ENCODE measurements at regions not wholly inside any gene's neighbourhood (a gene's known extent, or its start where the extent isn't known, plus 50 kb on each side); places are given as distances from the start of the nearest gene placed in this dataset.
"Not testable (repeated sequence)": the region's sequence is repeated elsewhere in the genome, so short reads cannot be mapped to it uniquely, and the experiment has no call there.

DNA sequence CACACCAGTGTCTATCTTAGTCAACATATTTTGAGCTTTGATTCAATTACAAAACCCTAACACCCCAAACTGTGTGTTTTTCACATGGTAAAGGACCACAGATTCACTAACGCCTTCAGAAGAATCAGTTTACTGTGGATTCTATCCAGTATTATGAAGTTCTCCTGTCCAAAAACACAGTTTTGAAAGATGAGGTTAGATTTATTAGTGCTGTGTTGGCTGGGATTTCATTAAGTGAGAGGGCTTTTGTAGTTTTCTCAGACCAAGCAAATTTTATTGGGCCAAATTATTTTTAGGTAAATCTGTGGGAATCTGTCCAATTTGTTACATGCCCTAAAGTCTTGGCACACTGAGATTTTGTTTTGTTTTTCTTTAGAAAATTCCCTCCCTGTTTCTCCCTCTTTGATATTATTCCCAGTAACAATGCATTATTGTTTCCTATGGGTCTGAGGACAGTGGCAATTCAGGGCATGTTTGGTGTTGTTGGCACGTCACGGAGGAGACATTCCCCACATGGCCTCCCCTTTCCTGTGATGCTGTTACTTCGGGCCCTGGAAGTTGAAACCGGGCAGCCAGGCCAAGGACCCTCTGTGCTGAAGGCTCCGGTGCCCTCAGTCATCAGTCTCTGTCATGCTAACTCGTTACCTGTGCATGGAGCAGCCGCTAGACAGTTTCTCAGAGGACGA, 87.5 kb upstream of the ALKAL2 start:
- no peak for DNase-seq

- no peak for DNase-seq
These were observed 80.5 kb upstream of the ALKAL2 start for GRCh38 chr2:368386-368785.

- no peak for DNase-seq
These were observed 79.4 kb upstream of the ALKAL2 start for GRCh38 chr2:367246-367645.

DNA sequence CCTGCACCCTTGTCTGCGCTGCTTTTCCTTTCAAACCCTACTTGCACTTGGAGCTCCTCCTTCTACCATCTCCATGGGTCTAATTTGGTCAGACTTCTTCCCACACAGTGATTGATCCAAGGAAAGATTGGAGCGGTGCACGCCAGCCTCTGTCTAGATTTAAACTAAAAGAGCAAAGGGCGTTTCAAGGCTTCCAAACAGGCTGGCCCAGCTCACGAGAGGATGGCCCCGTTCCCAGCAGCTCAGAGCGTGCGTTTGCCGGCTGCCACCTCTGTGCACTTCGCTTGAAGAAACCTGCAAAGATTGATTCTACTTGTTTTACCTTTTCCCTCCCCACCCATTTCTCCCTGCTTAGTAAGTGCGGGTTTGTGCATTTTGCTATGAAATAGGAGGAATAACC, 78.8 kb upstream of the ALKAL2 start:
- DNase-seq: no peak

- no peak for DNase-seq
These were observed 77.7 kb upstream of the ALKAL2 start for GRCh38 chr2:365367-366275.

GRCh38 chr2:363824-364470, 76.1 kb upstream of the ALKAL2 start:
- DNase-seq: no peak

DNA sequence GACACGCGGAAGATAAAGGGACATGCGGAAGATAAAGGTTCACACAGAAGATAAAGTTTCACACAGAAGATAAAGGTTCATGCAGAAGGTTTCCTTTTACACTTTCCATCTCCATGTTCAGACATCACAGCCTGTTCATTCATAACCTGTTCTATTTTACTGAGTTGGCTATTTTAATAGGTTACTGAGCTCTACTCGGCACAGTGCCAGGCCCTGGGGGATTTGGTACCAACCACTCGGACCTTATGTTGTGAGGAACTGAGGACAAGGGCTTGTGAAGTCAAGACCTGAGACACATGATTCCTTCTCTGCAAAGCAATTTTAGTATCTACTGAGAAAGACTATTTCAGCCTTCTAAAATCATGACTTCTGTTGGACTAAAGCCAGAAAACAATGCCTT, 75.0 kb upstream of the ALKAL2 start:
- no peak for DNase-seq

GRCh38 chr2:360124-360523, 72.2 kb upstream of the ALKAL2 start:
- no peak for DNase-seq

DNA sequence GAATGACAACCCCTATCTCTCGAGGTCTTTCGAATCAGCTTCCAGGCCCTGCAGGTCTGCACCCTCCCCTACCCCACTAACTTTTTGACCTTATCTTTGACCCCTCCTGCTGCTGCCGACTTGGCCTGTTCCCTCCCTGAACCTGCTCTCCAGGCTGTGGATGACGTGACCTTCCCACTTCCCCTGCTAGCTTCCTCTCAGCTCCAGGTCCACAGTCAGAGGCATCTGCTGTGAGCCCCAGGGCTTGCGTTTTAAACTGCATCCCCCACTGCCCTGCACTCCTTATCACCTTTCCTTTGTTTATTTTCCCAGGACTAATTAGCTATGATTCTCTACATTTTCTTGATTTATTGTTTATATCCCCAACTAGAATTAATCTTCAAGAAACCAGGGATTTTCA, 71.2 kb upstream of the ALKAL2 start:
- no peak for DNase-seq

DNA sequence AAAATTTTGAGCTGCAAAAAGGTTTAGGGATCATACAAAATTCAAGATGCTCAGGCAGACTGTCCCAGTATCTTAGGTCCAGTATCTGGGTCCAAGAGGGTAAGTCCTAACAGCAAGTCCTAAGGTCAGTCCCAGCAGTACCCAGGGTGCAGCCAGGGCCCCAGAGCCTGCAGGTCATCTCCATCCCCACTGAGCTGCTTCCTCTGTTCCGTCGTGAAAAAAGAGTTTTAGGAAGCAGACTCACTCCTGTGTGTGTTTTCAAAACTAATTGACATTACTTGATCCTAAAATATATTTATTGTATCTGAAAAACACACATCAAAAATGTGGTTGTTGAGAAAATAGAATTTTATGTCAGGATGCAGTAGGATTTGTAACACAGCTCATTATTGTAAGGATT, 69.9 kb upstream of the ALKAL2 start:
- DNase-seq: no peak

DNA sequence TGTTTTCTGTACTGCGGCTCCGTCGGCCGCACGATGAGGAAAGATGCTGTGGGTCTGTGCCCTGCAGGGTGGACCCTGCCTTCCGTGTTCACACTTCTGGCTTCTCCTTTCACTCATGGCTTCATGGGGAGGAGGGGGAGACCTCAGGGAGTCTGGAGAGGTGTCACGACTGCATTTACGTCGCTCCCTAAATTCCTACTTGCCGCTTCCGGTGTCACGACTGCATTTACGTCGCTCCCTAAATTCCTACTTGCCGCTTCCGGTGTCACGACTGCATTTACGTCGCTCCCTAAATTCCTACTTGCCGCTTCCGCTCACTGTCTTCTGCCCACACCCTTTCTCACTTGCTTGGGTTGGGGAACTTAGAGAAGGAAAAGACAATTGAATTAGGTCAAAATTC, 68.4 kb upstream of the ALKAL2 start:
- not testable (repeated sequence) for DNase-seq

- no peak for DNase-seq
These were observed 67.9 kb upstream of the ALKAL2 start for GRCh38 chr2:355773-356172.

DNA sequence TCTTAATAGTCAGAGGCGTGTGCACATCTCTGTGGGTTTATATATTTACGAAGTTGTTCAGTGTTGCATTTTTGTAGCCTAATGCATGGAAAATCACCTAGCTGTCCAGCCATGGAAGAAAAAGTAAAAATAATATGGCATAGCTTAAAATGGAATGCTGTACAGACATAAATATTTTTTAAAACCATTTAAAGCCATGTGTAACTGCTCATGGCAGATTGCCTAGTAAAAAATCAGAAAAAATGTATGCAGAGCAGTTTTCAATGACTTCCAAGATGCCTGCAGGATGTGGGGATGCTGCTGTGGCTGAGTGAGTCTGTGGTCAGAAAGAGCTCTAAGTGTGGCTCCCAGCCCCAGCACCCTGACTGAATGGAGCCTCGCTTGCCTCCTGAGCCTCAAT, 64.8 kb upstream of the ALKAL2 start:
- no peak for DNase-seq

GRCh38 chr2:349390-349789, 61.5 kb upstream of the ALKAL2 start:
- DNase-seq: no peak

DNA sequence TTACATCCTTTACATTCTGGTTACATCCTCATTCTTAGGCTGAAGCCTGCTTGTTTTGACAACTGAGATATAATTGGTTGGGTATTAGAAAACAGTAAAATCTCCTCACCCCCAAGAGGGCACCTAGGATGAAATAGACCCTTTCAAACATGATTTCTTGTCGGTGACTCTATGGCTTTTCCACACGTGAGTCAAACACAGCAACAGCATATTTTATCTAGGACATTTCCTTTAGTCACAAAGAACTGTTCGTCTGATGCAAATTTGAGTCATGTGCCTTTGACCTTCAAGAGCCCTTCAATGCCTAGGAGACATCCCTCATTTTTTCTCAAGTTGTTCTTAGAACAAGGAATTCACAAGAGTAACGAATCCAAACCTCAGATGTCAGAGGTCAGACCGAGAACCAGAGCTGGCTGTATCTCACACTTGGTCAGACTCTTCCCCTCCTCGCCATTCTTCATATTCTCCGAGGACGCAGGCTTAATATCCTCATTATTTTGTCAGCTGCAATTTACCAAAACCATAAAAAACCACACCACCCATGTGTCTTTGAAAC, 60.5 kb upstream of the ALKAL2 start:
- no peak for DNase-seq

DNA sequence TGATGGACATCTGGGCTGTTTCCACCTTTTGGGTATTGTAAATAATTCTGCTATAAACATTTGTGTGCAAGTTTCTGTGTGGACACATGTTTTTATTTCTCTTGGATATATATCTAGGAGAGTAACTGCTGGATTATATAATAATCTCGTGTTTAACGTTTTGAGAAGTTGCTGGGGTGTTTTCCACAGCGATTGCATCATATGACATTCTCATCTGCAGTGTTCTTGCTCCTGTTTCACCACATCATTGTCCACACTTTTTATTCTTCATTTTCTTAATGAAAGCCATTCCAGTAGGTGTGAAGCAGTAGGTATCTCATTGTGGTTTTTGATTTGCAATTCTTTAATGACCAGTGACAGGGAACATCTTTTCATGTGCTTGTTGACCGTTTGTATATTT, 56.9 kb upstream of the ALKAL2 start:
- no peak for DNase-seq

GRCh38 chr2:343355-343754, 55.5 kb upstream of the ALKAL2 start:
- DNase-seq: no peak

- no peak for DNase-seq
These were observed 54.0 kb upstream of the ALKAL2 start for GRCh38 chr2:341912-342311.

DNA sequence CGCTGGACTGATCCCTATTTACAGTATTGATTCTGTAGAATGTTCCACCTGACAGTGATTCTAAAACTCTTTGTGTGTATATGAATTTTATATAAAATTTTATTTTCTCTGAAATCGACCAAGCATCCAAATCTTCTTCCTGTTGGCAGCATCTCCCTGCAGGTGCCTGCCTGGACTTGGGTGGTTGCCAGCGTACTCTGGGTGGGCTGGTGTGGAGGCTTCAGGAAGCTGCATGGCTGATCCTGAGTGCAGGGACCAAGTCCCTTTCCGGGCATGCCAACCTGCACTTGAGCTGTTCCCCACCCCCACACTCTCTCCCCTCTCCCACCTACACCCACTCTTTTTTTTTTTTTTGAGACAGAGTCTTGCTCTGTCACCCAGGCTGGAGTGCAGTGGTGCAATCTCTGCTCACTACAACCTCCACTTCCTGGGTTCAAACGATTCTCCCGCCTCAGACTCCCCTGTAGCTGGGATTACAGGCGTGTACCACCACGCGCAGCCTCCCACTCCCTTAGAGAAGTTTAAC, 53.2 kb upstream of the ALKAL2 start:
- DNase-seq: no peak

Data from SW 1271 (cell line).